PC-9 (cell line): ENCODE measurements at regions not wholly inside any gene's neighbourhood (a gene's known extent, or its start where the extent isn't known, plus 50 kb on each side); places are given as distances from the start of the nearest gene placed in this dataset.

Experiments used
- CTCF ChIP-seq: fragments of 200-600 bp; sonication (generic); conservative IDR thresholded peaks from 2 replicates; pipeline ENCODE4 v1.6.1; 2017; ENCODE audit warnings: mixed run types, antibody characterized with exemption, mild to moderate bottlenecking, moderate library complexity
- EZH2 ChIP-seq: fragments of 200-600 bp; sonication (generic); IDR thresholded peaks from 2 replicates; pipeline ENCODE4 v1.8.0; 2017; ENCODE audit warnings: antibody characterized with exemption, low read depth

DNA sequence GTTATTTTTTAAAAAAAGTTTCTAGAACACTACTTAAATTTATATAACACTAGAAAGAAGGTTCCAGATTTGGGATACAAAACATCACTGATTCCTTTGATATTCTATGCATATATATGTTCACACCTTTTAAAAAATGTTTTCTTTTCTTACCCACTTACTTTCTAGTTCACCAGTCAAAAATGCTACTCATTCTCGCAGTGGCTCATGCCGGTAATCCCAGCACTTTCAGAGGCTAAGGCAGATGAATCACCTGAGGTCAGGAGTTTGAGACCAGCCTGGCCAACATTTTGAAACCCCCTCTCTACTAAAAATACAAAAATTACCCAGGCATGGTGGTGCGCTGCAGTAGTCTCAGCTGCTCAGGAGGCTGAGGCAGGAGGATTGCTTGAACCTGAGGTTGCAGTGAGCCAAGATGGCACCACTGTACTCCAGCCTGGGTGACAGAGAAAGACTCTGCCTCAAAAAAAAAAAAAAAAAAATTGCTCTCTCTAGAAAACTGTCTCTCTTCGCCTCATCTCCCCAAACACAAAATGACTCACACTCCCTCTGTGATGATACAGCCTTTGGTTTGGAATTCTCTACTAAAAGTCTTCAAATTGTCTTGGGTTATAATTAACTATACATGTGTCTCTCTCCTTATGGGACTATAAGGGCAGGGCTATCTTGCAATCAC lies 52.6 kb upstream of the TGFBR2 start:
- no peak for TF ChIP-seq CTCF
- no peak for TF ChIP-seq EZH2
